ENCODE measurements at regions not wholly inside any gene's neighbourhood (a gene's known extent, or its start where the extent isn't known, plus 50 kb on each side); places are given as distances from the start of the nearest gene placed in this dataset.

DNA sequence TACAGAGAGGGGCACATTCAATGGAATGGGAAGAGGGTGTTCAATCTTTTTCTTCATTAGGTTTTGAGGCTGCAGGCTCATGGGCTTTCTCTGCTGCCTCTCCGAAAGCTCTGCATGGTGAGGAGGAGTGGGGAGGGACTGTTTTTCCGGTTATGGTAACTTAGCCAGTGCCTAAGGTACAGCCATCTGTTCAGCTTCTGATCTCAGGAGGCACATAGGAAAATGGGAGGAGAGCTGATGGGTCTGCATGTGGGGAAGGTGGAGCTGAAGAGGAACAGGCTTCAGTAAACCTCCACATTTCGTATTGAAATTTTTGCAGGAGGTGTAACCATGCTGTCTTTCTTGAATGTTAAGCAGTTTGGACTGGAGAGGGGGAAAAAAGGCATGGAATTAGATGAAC is 1020.4 kb upstream of the WWC1 start:
- no peak overlapping the region for H3K9ac ChIP-seq (replicated peaks; ENCODE audit: extremely low read depth, insufficient read depth, low read length)
- POLR2A ChIA-PET, result no interaction called here
- TF ChIP-seq JUN (IDR thresholded peaks at IDR 0.05; ENCODE audit: borderline replicate concordance, insufficient read depth, insufficient read length, low read depth), result no peak
- no peak for TF ChIP-seq MYC (IDR thresholded peaks at IDR 0.05; ENCODE audit: low read depth, low read length)
- TF ChIP-seq GATA2 (IDR thresholded peaks at IDR 0.05; ENCODE audit: insufficient read depth, insufficient read length, low read depth, low read length), result no peak
- no peak for TF ChIP-seq EZH2 (IDR thresholded peaks at IDR 0.05; ENCODE audit: borderline replicate concordance, low read depth, low read length, severe bottlenecking)
- TF ChIP-seq, protein P1, sequence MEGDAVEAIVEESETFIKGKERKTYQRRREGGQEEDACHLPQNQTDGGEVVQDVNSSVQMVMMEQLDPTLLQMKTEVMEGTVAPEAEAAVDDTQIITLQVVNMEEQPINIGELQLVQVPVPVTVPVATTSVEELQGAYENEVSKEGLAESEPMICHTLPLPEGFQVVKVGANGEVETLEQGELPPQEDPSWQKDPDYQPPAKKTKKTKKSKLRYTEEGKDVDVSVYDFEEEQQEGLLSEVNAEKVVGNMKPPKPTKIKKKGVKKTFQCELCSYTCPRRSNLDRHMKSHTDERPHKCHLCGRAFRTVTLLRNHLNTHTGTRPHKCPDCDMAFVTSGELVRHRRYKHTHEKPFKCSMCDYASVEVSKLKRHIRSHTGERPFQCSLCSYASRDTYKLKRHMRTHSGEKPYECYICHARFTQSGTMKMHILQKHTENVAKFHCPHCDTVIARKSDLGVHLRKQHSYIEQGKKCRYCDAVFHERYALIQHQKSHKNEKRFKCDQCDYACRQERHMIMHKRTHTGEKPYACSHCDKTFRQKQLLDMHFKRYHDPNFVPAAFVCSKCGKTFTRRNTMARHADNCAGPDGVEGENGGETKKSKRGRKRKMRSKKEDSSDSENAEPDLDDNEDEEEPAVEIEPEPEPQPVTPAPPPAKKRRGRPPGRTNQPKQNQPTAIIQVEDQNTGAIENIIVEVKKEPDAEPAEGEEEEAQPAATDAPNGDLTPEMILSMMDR (IDR thresholded peaks at IDR 0.05; ENCODE audit: extremely low read depth in 1 of 2, insufficient read depth in 1 of 2, low read depth in 1 of 2, low read length in 2 of 2), result no peak
- TF ChIP-seq POLR2AphosphoS5 (IDR thresholded peaks at IDR 0.05; ENCODE audit: insufficient read depth, low read depth, low read length), result no peak
- TF ChIP-seq, protein P2, sequence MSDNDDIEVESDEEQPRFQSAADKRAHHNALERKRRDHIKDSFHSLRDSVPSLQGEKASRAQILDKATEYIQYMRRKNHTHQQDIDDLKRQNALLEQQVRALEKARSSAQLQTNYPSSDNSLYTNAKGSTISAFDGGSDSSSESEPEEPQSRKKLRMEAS (IDR thresholded peaks at IDR 0.05; ENCODE audit: insufficient read depth, insufficient read length), result no peak
- TF ChIP-seq POLR2A (IDR thresholded peaks at IDR 0.05; ENCODE audit: low read depth, low read length), result no peak
- no peak for TF ChIP-seq FOS (IDR thresholded peaks at IDR 0.05; ENCODE audit: borderline replicate concordance, insufficient read depth, low read length)
- no peaks in the 10 kb centered on the region for H3K9me1 ChIP-seq (replicated peaks; ENCODE audit: control insufficient read depth, extremely low read depth, insufficient read depth, low read length)
- no peak for FAIRE-seq
- no peak overlapping the region for H3K27ac ChIP-seq (ENCODE audit: insufficient read depth, low read depth, low read length)
- H4K20me1 ChIP-seq (replicated peaks; ENCODE audit: control insufficient read depth, extremely low read depth, insufficient read depth, low read length), result no peaks in the 10 kb centered on the region
- intact Hi-C loops (cut with micrococcal nuclease) (no loop called here), dilution Hi-C loops (cut with MboI; ENCODE audit: extremely low pct_ligation_motif_present, low sequenced_read_pairs) (no loop called here)
- no peaks in the 10 kb centered on the region for H3K36me3 ChIP-seq (ENCODE audit: control insufficient read depth in 2 of 2, extremely low read depth in 1 of 2, insufficient read depth in 2 of 2, low read length in 2 of 2)
- H2AFZ ChIP-seq (ENCODE audit: low read depth, low read length), result no peak overlapping the region
- no peak overlapping the region for H3K4me3 ChIP-seq (replicated peaks in 1 of 3; ENCODE audit: insufficient read depth in 1 of 3, low read depth in 1 of 3, low read length in 3 of 3)
- no peaks in the 10 kb centered on the region for H3K27me3 ChIP-seq (ENCODE audit: control insufficient read depth in 2 of 2, insufficient read depth in 2 of 2, low read length in 2 of 2)
- H3K79me2 ChIP-seq (ENCODE audit: control insufficient read depth, insufficient read depth, low read length), result no peaks in the 10 kb centered on the region
- H3K4me2 ChIP-seq (ENCODE audit: insufficient read depth, low read length), result no peak overlapping the region
- CTCF ChIA-PET, result no interaction called here
- no peaks in the 10 kb centered on the region for H3K4me1 ChIP-seq (ENCODE audit: control insufficient read depth, extremely low read depth, insufficient read depth, low read length)
- H3K9me3 ChIP-seq (replicated peaks; ENCODE audit: control insufficient read depth, insufficient read depth, low read length), result no peaks in the 10 kb centered on the region
- no peak for DNase-seq (ENCODE audit: low read depth, low spot score)
- BruUV-seq (replicated peaks), result no TSS peak

Data from endothelial cell of umbilical vein (primary cell).